ENCODE measurements at regions not wholly inside any gene's neighbourhood (a gene's known extent, or its start where the extent isn't known, plus 50 kb on each side); places are given as distances from the start of the nearest gene placed in this dataset.

- no peak for TF ChIP-seq CTCF (IDR thresholded peaks at IDR 0.05)
- DNase-seq (no peak), ATAC-seq (no peak)
- no peaks in the 10 kb centered on the region for H3K36me3 ChIP-seq
- H3K9me3 ChIP-seq = peaks cover 0 to 5% (median 0%) of the 10 kb centered on the region in 11 donors
- H3K4me3 ChIP-seq = no peak overlapping the region
- 78 to 84% methylated on average over 2 of the region's 2 CpGs for WGBS, 2 donors
- H3K27me3 ChIP-seq = no peaks in the 10 kb centered on the region
- intact Hi-C loops (cut with DNase I) = no loop called here
- no peak overlapping the region for H3K27ac ChIP-seq
- peaks cover 0 to 18% (median 0%) of the 10 kb centered on the region in 9 donors for H3K4me1 ChIP-seq
Measured at GRCh38 chr1:83026745-83027144, 972.2 kb downstream of the TTLL7 start.

GRCh38 chr1:83024251-83024767 lies 974.6 kb downstream of the TTLL7 start:
- Histone ChIP-seq H3K4me1 (peaks cover 0 to 18% (median 0%) of the 10 kb centered on the region in 9 donors), H3K27me3 (no peaks in the 10 kb centered on the region), H3K4me3 (no peak overlapping the region), H3K36me3 (no peaks in the 10 kb centered on the region), H3K27ac (peak overlapping the region in 7 of 10 donors; percentile 2 to 64 (median 42)), H3K9me3 (peaks cover 0 to 20% (median 15%) of the 10 kb centered on the region in 11 donors)
- ATAC-seq (peak in 4 of 8 donors; percentile 38 to 56 (median 44)), DNase-seq (no peak)
- intact Hi-C loops (cut with DNase I) = no loop called here
- TF ChIP-seq CTCF (IDR thresholded peaks at IDR 0.05) = no peak
- 68 to 72% methylated on average over 2 of the region's 2 CpGs for WGBS, 2 donors

GRCh38 chr1:83023212-83023611 lies 975.7 kb downstream of the TTLL7 start:
- WGBS, 2 donors = 68 to 74% methylated on average over 2 of the region's 2 CpGs
- intact Hi-C loops (cut with DNase I) = no loop called here
- H3K9me3 ChIP-seq = peaks cover 0 to 20% (median 15%) of the 10 kb centered on the region in 11 donors
- H3K27me3 ChIP-seq = no peaks in the 10 kb centered on the region
- DNase-seq = no peak
- H3K4me3 ChIP-seq = no peak overlapping the region
- H3K4me1 ChIP-seq = peaks cover 0 to 18% (median 0%) of the 10 kb centered on the region in 9 donors
- H3K36me3 ChIP-seq = no peaks in the 10 kb centered on the region
- ATAC-seq = peak in 3 of 8 donors; percentile 35 to 53 (median 52)
- no peak for TF ChIP-seq CTCF (IDR thresholded peaks at IDR 0.05)
- peak overlapping the region in 1 of 10 donors; percentile 64 for H3K27ac ChIP-seq

- intact Hi-C loops (cut with DNase I) = no loop called here
- peaks cover 0 to 20% (median 15%) of the 10 kb centered on the region in 11 donors for H3K9me3 ChIP-seq
- WGBS, 2 donors = 87 to 100% methylated on average over 1 of the region's 1 CpG
- ATAC-seq (no peak), DNase-seq (no peak)
- no peaks in the 10 kb centered on the region for H3K27me3 ChIP-seq
- TF ChIP-seq CTCF (IDR thresholded peaks at IDR 0.05) = no peak
- H3K4me3 ChIP-seq = no peak overlapping the region
- H3K36me3 ChIP-seq = no peaks in the 10 kb centered on the region
- no peak overlapping the region for H3K27ac ChIP-seq
- H3K4me1 ChIP-seq = peaks cover 0 to 18% (median 8%) of the 10 kb centered on the region in 9 donors
Measured at GRCh38 chr1:83022206-83022605, 976.7 kb downstream of the TTLL7 start.
